T-helper 2 cell treated with Interferon-gamma antibody and Interleukin-4, amounts not matched to agents 5 μg/mL and 100 μg/mL, for 36 hours (primary cell): ENCODE measurements at regions not wholly inside any gene's neighbourhood (a gene's known extent, or its start where the extent isn't known, plus 50 kb on each side); places are given as distances from the start of the nearest gene placed in this dataset.

Experiments
- DNase-seq: peaks from one replicate; pipeline ENCODE4 v3.0.0; 2021; ENCODE audit warnings: low spot score
- H3K27ac Mint-ChIP-seq: one replicate; pipeline ENCODE4 v1.8.0; 2021; ENCODE audit warnings: mild to moderate bottlenecking, mixed read lengths
- H3K27me3 Mint-ChIP-seq: one replicate; pipeline ENCODE4 v1.8.0; 2021; ENCODE audit warnings: low read depth, mixed read lengths
- H3K36me3 Mint-ChIP-seq: one replicate; pipeline ENCODE4 v1.8.0; 2021; ENCODE audit warnings: low read depth, mixed read lengths
- H3K4me1 Mint-ChIP-seq: one replicate; pipeline ENCODE4 v1.8.0; 2021; ENCODE audit warnings: low read depth, mixed read lengths
- H3K4me3 Mint-ChIP-seq: one replicate; pipeline ENCODE4 v1.8.0; 2022; ENCODE audit warnings: mild to moderate bottlenecking, moderate library complexity, mixed read lengths
- H3K9me3 Mint-ChIP-seq: one replicate; pipeline ENCODE4 v1.8.0; 2021; ENCODE audit warnings: mixed read lengths

GRCh38 chr21:27240839-27241238 lies 274.0 kb upstream of the ADAMTS5 start:
- Mint-ChIP-seq H3K4me3 (no peak overlapping the region), H3K4me1 (no peaks in the 10 kb centered on the region), H3K27ac (no peak overlapping the region), H3K27me3 (no peaks in the 10 kb centered on the region), H3K36me3 (no peaks in the 10 kb centered on the region), H3K9me3 (no peaks in the 10 kb centered on the region)
- DNase-seq, result no peak

- Mint-ChIP-seq H3K27me3 (no peaks in the 10 kb centered on the region), H3K27ac (no peak overlapping the region), H3K9me3 (no peaks in the 10 kb centered on the region), H3K4me1 (no peaks in the 10 kb centered on the region), H3K36me3 (no peaks in the 10 kb centered on the region), H3K4me3 (no peak overlapping the region)
- no peak for DNase-seq
Measured at GRCh38 chr21:27233514-27234115, 266.7 kb upstream of the ADAMTS5 start.

DNA sequence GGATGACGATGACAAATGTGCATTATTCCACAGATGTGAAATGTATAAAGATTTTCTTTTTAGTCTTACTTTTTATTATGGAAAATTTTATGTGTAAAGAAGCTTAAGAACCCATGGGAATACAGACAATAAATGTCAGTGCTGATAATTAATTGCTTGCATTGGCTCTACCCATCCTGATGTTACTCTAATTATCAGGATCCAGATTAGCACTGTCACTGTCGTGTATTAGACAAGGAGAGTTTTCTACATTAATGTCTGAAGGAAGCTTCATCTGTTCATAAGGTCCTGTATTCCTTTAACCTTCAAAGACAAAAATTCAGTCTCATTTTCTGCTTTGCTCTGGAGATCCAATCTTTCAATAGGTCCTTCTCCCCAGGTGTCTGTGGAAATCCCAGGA lies 259.1 kb upstream of the ADAMTS5 start:
- no peaks in the 10 kb centered on the region for H3K27me3 Mint-ChIP-seq
- H3K9me3 Mint-ChIP-seq, result no peaks in the 10 kb centered on the region
- H3K4me3 Mint-ChIP-seq, result no peak overlapping the region
- no peaks in the 10 kb centered on the region for H3K36me3 Mint-ChIP-seq
- no peak overlapping the region for H3K27ac Mint-ChIP-seq
- DNase-seq, result no peak
- no peaks in the 10 kb centered on the region for H3K4me1 Mint-ChIP-seq

GRCh38 chr21:27225151-27225550 lies 258.3 kb upstream of the ADAMTS5 start:
- no peaks in the 10 kb centered on the region for H3K4me1 Mint-ChIP-seq
- H3K36me3 Mint-ChIP-seq, result no peaks in the 10 kb centered on the region
- H3K4me3 Mint-ChIP-seq, result no peak overlapping the region

DNA sequence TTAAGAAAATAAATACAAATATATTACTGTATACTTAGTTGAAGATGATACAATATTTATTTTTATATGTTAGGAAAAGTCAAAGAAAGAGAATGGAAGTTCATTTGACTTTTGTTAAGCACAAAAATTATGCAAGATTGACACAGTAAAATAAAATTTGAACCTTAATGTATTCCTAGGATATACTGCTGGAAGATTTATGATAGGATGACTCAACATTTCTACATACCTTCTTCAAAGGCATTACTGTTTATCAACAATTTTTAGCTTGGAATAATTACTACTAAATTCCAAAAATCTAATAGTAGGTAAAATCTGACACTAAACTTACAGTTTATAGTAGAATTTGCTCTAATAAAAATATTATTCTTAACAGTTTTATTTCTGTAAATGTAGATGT lies 257.3 kb upstream of the ADAMTS5 start:
- Mint-ChIP-seq H3K27ac (no peak overlapping the region), H3K27me3 (no peaks in the 10 kb centered on the region), H3K4me3 (no peak overlapping the region), H3K36me3 (no peaks in the 10 kb centered on the region), H3K9me3 (no peaks in the 10 kb centered on the region), H3K4me1 (no peaks in the 10 kb centered on the region)
- no peak for DNase-seq

More at GRCh38 chr21:27225151-27225550, 258.3 kb upstream of the ADAMTS5 start:
- Mint-ChIP-seq H3K27ac (no peak overlapping the region), H3K9me3 (no peaks in the 10 kb centered on the region), H3K27me3 (no peaks in the 10 kb centered on the region)
- no peak for DNase-seq

DNA sequence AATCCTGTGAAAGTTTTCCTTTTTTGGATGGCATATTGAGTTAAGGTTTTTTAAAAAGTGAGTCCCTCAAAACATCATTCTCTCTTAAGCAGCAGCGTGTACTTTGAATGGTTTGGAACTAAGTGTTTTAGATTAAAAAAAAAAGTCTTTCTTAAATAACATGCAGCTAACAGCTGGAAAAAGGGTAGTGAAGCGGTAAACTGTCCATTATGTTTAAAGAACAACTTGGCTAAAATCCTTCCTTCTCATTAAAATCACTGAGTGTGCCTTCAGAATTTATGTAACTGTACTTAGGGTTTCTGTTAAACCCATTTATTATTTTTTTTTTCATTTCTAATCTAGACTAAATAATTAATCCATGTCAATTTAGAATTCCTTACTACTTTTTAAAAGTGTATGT lies 254.2 kb upstream of the ADAMTS5 start:
- Mint-ChIP-seq H3K27ac (no peak overlapping the region), H3K36me3 (no peaks in the 10 kb centered on the region), H3K9me3 (peaks cover 16% of the 10 kb centered on the region), H3K27me3 (no peaks in the 10 kb centered on the region), H3K4me3 (no peak overlapping the region), H3K4me1 (no peaks in the 10 kb centered on the region)
- DNase-seq, result no peak

DNA sequence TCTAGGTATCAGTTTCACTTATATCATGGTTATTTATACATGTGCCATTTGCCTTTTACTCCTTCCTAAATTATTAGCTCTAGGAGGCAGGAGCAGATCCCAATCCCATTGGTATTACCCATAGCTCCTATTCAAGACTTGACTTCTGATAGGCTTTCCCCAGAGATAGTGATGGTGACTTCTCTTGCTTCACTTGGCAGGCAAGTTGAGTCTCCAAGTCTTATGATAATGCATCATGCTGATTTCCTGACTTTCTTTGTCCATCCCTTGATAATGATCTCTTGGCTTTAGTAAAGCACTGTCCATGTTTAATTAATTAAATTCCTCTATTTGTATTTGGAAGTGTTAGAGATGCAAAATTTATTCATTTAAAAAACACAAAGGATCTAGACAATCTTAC lies 253.5 kb upstream of the ADAMTS5 start:
- Mint-ChIP-seq H3K9me3 (peaks cover 16% of the 10 kb centered on the region), H3K27me3 (no peaks in the 10 kb centered on the region), H3K4me3 (no peak overlapping the region), H3K4me1 (no peaks in the 10 kb centered on the region), H3K36me3 (no peaks in the 10 kb centered on the region), H3K27ac (no peak overlapping the region)
- DNase-seq, result no peak

- Mint-ChIP-seq H3K27ac (no peak overlapping the region), H3K27me3 (no peaks in the 10 kb centered on the region), H3K4me1 (no peaks in the 10 kb centered on the region), H3K36me3 (no peaks in the 10 kb centered on the region), H3K4me3 (no peak overlapping the region), H3K9me3 (peaks cover 16% of the 10 kb centered on the region)
- DNase-seq, result no peak
Measured at GRCh38 chr21:27219068-27219467, 252.2 kb upstream of the ADAMTS5 start.

DNA sequence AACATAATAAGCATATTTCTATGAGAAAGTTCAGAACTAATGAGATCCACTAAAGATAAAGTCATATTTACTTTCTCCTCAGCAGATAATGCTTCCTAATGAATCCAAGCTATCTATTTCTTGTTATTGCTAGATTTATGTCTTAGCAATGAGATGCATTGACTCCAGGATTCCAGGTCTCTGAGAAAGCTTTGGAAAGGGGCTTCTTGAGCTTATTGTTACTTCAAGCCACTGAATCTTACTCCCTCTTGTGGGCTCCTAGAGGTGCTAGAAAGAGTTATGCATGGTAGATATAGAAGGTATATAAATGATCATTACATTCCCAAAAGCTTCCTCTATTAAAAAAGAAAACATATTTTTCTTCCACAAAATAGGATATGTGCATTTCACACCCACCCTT lies 246.4 kb upstream of the ADAMTS5 start:
- H3K4me3 Mint-ChIP-seq, result no peak overlapping the region
- no peaks in the 10 kb centered on the region for H3K4me1 Mint-ChIP-seq
- no peak for DNase-seq
- no peaks in the 10 kb centered on the region for H3K27me3 Mint-ChIP-seq
- H3K27ac Mint-ChIP-seq, result no peak overlapping the region
- H3K36me3 Mint-ChIP-seq, result no peaks in the 10 kb centered on the region
- H3K9me3 Mint-ChIP-seq, result peaks cover 20% of the 10 kb centered on the region

GRCh38 chr21:27212441-27212840 lies 245.6 kb upstream of the ADAMTS5 start:
- no peak overlapping the region for H3K4me3 Mint-ChIP-seq
- DNase-seq, result no peak
- no peaks in the 10 kb centered on the region for H3K4me1 Mint-ChIP-seq
- H3K36me3 Mint-ChIP-seq, result no peaks in the 10 kb centered on the region
- H3K27ac Mint-ChIP-seq, result no peak overlapping the region
- no peaks in the 10 kb centered on the region for H3K27me3 Mint-ChIP-seq
- peaks cover 12% of the 10 kb centered on the region for H3K9me3 Mint-ChIP-seq

GRCh38 chr21:27209546-27209945 lies 242.7 kb upstream of the ADAMTS5 start:
- Mint-ChIP-seq H3K4me3 (no peak overlapping the region), H3K27me3 (no peaks in the 10 kb centered on the region), H3K36me3 (no peaks in the 10 kb centered on the region), H3K4me1 (no peaks in the 10 kb centered on the region), H3K9me3 (peaks cover 15% of the 10 kb centered on the region), H3K27ac (no peak overlapping the region)
- DNase-seq, result no peak

- Mint-ChIP-seq H3K4me3 (no peak overlapping the region), H3K36me3 (no peaks in the 10 kb centered on the region), H3K9me3 (peaks cover 15% of the 10 kb centered on the region), H3K27ac (no peak overlapping the region), H3K27me3 (no peaks in the 10 kb centered on the region), H3K4me1 (no peaks in the 10 kb centered on the region)
- no peak for DNase-seq
Measured at GRCh38 chr21:27206368-27206982, 239.6 kb upstream of the ADAMTS5 start.

GRCh38 chr21:27202301-27202700 lies 235.4 kb upstream of the ADAMTS5 start:
- H3K36me3 Mint-ChIP-seq, result no peaks in the 10 kb centered on the region
- H3K4me1 Mint-ChIP-seq, result no peaks in the 10 kb centered on the region
- no peak overlapping the region for H3K4me3 Mint-ChIP-seq
- no peak overlapping the region for H3K27ac Mint-ChIP-seq
- peaks cover 17% of the 10 kb centered on the region for H3K9me3 Mint-ChIP-seq
- DNase-seq, result no peak
- H3K27me3 Mint-ChIP-seq, result no peaks in the 10 kb centered on the region

DNA sequence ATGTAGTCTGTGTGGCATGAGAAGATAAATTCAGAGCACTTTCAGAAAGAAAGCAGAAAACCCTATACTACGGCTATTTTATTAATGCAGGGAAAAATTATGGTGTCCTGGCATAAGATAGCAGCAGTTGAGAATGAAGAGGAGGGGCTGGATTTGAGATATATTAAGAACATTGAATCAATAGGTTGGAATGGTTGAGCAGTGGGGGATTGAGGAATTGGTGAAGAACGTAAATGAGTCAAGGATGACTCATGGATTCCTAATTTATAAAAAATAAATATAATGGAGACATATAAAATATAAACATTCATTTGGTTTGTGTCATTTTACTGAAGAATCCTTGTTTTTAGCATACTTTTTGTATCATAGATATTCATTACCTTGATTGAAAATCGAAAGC lies 234.3 kb upstream of the ADAMTS5 start:
- H3K9me3 Mint-ChIP-seq, result peaks cover 12% of the 10 kb centered on the region

DNA sequence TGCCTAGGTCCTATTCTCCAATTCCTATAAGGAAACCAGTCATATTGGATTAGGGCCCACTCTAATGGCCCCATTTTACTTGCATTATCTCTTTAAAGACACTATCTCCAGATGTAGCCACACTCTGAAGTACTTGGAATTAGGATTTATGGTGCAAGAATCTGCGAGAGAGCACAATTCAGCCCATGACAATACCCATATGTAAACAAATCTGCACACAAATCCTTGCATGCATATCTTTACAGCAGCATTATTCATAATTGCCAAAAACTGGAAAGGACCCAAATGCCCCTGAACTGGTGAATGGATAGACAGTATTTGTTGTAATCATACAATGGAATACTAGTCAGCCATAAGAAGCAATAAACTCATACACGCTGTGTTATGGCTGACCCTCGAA lies 229.8 kb upstream of the ADAMTS5 start:
- Mint-ChIP-seq H3K4me3 (no peak overlapping the region), H3K36me3 (no peaks in the 10 kb centered on the region), H3K27ac (no peak overlapping the region), H3K9me3 (peaks cover 34% of the 10 kb centered on the region), H3K27me3 (no peaks in the 10 kb centered on the region), H3K4me1 (no peaks in the 10 kb centered on the region)
- no peak for DNase-seq

More for the DNA sequence above, 234.3 kb upstream of the ADAMTS5 start:
- no peak for DNase-seq
- H3K4me1 Mint-ChIP-seq, result no peaks in the 10 kb centered on the region
- no peak overlapping the region for H3K4me3 Mint-ChIP-seq
- no peak overlapping the region for H3K27ac Mint-ChIP-seq
- H3K36me3 Mint-ChIP-seq, result no peaks in the 10 kb centered on the region
- H3K27me3 Mint-ChIP-seq, result no peaks in the 10 kb centered on the region
